ENCODE measurements at regions not wholly inside any gene's neighbourhood (a gene's known extent, or its start where the extent isn't known, plus 50 kb on each side); places are given as distances from the start of the nearest gene placed in this dataset.
"Not testable (repeated sequence)": the region's sequence is repeated elsewhere in the genome, so short reads cannot be mapped to it uniquely, and the experiment has no call there.

GRCh38 chr5:37932450-37932849, 92.6 kb upstream of the GDNF start:
- no peak for TF ChIP-seq CTCF (conservative IDR thresholded peaks at IDR 0.05)
- H3K36me3 Mint-ChIP-seq (ENCODE audit: low read depth), result no peaks in the 10 kb centered on the region
- no peak overlapping the region for H3K27ac Mint-ChIP-seq (ENCODE audit: unreplicated experiment)
- DNase-seq (ENCODE audit: low read depth, low spot score), result no peak
- no peak overlapping the region for H3K4me3 Mint-ChIP-seq
- peaks cover 10% of the 10 kb centered on the region for H3K9me3 Mint-ChIP-seq
- H3K4me1 Mint-ChIP-seq, result no peaks in the 10 kb centered on the region
- H3K27me3 Mint-ChIP-seq (ENCODE audit: low read depth), result peaks cover 3% of the 10 kb centered on the region

GRCh38 chr5:37931541-37931940, 91.7 kb upstream of the GDNF start:
- peaks cover 10% of the 10 kb centered on the region for H3K9me3 Mint-ChIP-seq
- H3K4me1 Mint-ChIP-seq, result no peaks in the 10 kb centered on the region
- no peak overlapping the region for H3K27ac Mint-ChIP-seq (ENCODE audit: unreplicated experiment)
- DNase-seq (ENCODE audit: low read depth, low spot score), result no peak
- H3K36me3 Mint-ChIP-seq (ENCODE audit: low read depth), result no peaks in the 10 kb centered on the region
- TF ChIP-seq CTCF (conservative IDR thresholded peaks at IDR 0.05), result no peak
- peaks cover 3% of the 10 kb centered on the region for H3K27me3 Mint-ChIP-seq (ENCODE audit: low read depth)
- no peak overlapping the region for H3K4me3 Mint-ChIP-seq

- H3K27me3 Mint-ChIP-seq (ENCODE audit: low read depth), result no peaks in the 10 kb centered on the region
- peaks cover 10% of the 10 kb centered on the region for H3K9me3 Mint-ChIP-seq
- H3K4me1 Mint-ChIP-seq, result no peaks in the 10 kb centered on the region
- H3K27ac Mint-ChIP-seq (ENCODE audit: unreplicated experiment), result no peak overlapping the region
- no peak for TF ChIP-seq CTCF (conservative IDR thresholded peaks at IDR 0.05)
- no peak for DNase-seq (ENCODE audit: low read depth, low spot score)
- H3K36me3 Mint-ChIP-seq (ENCODE audit: low read depth), result no peaks in the 10 kb centered on the region
- H3K4me3 Mint-ChIP-seq, result no peak overlapping the region
These were observed 90.5 kb upstream of the GDNF start for GRCh38 chr5:37930350-37930749.

GRCh38 chr5:37929791-37930190, 90.0 kb upstream of the GDNF start:
- Mint-ChIP-seq H3K27ac (ENCODE audit: unreplicated experiment) (no peak overlapping the region), H3K27me3 (ENCODE audit: low read depth) (no peaks in the 10 kb centered on the region), H3K4me1 (no peaks in the 10 kb centered on the region), H3K36me3 (ENCODE audit: low read depth) (no peaks in the 10 kb centered on the region), H3K4me3 (no peak overlapping the region), H3K9me3 (peaks cover 10% of the 10 kb centered on the region)
- no peak for TF ChIP-seq CTCF (conservative IDR thresholded peaks at IDR 0.05)
- DNase-seq (ENCODE audit: low read depth, low spot score), result no peak

GRCh38 chr5:37927753-37928152, 87.9 kb upstream of the GDNF start:
- not testable (repeated sequence) for H3K27ac Mint-ChIP-seq (ENCODE audit: unreplicated experiment); H3K27me3 Mint-ChIP-seq (ENCODE audit: low read depth); H3K4me1 Mint-ChIP-seq; DNase-seq (ENCODE audit: low read depth, low spot score); H3K4me3 Mint-ChIP-seq; H3K36me3 Mint-ChIP-seq (ENCODE audit: low read depth)
- peaks cover 12% of the 10 kb centered on the region for H3K9me3 Mint-ChIP-seq

GRCh38 chr5:37926732-37927131, 86.9 kb upstream of the GDNF start:
- H3K27me3 Mint-ChIP-seq (ENCODE audit: low read depth), result peaks cover 3% of the 10 kb centered on the region
- no peak for TF ChIP-seq CTCF (conservative IDR thresholded peaks at IDR 0.05)
- H3K27ac Mint-ChIP-seq (ENCODE audit: unreplicated experiment), result no peak overlapping the region
- H3K9me3 Mint-ChIP-seq, result peaks cover 11% of the 10 kb centered on the region
- no peak overlapping the region for H3K4me3 Mint-ChIP-seq
- H3K36me3 Mint-ChIP-seq (ENCODE audit: low read depth), result no peaks in the 10 kb centered on the region
- no peaks in the 10 kb centered on the region for H3K4me1 Mint-ChIP-seq
- no peak for DNase-seq (ENCODE audit: low read depth, low spot score)
